Activated effector memory CD4-positive, alpha-beta T cell treated with anti-CD3 and anti-CD28 coated beads, Interleukin-2, amount 50 U/mL, for 16 hours (primary cell): ENCODE measurements at regions not wholly inside any gene's neighbourhood (a gene's known extent, or its start where the extent isn't known, plus 50 kb on each side); places are given as distances from the start of the nearest gene placed in this dataset.
"Not testable (repeated sequence)": the region's sequence is repeated elsewhere in the genome, so short reads cannot be mapped to it uniquely, and the experiment has no call there.

Experiments used
- DNase-seq: peaks from one replicate; pipeline ENCODE4 v3.0.0-alpha.2; 2020

DNA sequence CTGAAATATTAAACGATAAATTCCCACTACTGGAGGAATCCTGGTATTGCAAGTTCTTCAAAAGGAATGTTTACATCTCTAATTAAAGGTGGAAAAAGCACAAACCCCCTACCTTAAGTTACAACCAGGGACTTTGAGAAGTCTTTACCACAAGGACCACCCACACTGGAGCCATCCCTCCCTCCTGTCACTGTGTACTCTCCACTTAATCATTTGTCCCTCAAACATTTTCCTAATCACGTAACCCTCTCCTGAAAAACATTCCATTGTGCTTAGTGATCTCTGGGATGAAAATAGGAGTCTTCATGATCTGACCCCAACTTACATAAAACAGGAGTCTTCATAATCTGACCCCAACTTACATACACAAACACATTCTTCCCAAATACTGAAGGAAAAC, 85.7 kb downstream of the SUCLG1 start:
- DNase-seq: no peak

DNA sequence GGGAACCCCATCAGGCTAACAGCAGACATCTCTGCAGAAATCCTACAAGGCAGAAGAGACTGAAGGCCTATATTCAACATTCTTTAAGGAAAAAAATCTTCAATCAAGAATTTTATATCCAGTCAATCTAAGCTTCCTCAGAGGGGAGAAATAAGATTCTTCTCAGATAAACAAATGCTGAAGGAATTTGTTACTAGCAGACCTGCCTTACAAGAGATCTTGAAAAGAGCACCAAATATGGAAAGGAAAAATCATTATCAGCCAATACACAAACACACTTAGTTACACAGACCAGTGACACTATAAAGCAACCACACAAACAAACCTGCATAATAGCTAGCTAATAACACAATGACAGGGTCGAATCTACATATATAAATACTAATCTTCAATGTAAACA, 96.5 kb downstream of the SUCLG1 start:
- DNase-seq: no peak

DNA sequence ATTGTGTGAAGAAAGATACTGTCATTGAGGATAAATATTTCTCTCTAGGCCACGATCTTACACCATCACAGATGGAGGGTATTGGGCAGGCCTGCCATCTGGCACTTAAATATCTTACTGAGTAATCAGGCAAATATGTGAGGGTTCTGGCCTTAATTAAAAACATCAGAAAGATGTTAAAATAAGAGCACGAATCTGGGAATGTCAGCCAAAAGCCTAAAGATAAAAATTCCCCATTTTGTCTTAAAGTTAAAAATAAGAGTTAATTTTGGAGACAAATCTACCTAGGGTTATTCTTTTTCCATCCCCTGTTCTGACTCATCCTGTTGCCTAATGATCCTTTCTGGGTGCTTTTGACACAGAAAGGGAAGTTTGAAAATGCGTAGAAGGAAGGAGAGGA, 121.0 kb downstream of the SUCLG1 start:
- DNase-seq: no peak

DNA sequence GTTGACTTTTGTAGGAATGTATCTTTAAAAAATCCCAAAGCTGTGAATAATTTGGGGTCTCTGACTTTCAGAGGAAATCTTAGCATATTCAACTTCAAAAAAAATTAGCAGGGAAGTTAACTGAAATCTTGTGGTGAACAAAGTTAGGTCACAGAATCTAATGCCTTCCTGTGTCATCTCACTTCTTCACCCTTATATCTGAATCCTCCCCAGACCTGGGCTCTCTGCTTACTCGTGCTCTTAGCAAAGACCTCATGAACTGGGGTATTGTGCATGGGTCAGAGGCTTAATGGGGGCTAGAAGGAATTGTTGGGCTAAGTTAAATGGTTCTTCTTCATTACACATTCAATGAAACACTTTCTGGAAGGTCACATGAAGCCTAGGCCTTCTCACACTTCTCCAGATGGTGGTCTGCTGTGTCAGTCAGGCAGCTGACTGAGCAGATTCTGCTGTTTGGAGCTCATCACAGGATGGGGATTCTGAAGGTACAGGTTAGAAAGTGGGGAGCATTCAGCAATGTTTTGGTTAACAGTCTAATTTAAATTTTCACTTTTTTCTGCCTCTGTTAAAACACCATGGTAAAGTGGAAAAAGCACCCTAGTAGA, 131.3 kb downstream of the SUCLG1 start:
- DNase-seq: no peak

DNA sequence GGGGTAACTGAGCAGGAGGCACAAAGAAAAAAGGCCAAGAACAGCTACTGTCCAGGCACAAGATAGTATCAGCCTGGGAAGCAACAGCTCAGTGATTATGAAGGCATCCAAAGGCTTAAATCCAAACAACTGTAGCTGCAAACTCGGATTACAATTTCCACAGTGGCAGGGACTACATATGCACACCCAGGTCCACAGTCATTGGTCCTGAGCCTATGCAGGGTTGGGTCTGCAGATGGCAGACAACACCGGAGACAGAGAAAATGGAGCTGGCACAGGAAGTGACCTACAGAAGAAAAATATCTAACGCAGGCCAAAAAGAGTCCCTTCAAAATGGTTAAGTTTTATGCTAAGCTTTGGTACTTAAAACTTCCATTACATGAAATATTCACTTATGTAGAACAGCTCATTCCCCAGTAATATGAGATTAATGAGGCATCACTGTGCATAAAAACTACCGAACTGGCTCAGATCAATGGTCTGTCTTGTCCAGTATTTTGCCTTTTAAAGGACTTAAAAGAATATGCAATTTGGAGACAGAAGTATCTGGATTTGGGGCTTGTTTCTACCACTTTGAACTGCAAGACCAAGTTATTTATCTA, 132.1 kb downstream of the SUCLG1 start:
- no peak for DNase-seq

DNA sequence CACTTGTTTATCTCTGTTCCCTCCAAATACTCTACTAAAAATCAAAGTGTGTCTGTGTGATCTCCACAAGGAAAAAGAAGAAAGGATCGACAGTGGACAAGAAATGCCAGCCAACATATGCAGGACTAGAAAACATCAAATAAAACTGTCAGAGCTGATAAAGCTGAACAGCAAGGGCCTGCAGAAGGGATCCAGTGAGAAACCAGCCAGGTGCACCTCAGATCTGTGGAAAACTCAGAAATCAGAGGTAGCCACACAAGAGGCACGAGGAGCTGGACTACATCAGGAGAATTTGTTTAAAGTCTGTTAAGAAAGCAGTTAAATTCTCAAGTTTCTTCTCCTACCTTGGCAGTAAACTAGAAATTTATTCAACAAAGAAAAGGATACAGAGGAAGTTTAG, 135.2 kb downstream of the SUCLG1 start:
- no peak for DNase-seq

DNA sequence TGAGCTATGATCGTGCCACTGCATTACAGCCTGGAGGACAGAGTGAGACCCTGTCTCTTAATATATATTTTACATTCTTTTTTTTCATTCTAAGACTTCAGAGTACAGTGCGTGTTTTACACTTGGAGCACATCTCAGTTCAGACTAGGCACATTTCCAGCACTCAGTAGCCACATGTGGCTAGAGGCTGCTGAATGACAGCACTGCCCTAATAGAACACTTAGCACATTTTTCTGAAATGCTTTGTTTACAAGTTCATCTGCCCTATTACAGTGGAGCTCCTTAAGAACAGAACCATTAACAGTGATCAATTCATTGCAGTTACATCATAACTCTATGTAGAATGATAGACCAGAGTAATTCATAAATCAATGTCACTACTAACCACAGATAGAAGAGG, 138.1 kb downstream of the SUCLG1 start:
- no peak for DNase-seq

DNA sequence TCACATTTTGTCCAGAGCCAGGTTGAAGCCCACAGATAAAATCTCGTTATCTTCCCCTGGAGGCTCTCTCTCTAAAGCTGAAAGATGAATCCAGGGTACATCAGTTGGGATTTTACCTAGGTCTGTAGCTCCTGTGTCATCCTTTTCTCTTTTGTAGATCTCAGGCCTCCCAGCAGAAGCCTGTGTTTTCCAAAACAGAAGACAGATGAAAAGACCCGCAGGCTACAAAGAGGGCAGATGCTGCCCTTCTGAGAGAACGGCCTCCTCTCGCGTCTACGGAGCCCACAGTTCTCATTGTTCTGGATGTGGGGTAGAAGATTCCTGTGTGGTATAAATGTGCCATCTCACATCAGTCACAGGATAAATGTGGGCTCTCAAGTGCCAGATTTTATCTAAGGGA, 139.5 kb downstream of the SUCLG1 start:
- DNase-seq: no peak

DNA sequence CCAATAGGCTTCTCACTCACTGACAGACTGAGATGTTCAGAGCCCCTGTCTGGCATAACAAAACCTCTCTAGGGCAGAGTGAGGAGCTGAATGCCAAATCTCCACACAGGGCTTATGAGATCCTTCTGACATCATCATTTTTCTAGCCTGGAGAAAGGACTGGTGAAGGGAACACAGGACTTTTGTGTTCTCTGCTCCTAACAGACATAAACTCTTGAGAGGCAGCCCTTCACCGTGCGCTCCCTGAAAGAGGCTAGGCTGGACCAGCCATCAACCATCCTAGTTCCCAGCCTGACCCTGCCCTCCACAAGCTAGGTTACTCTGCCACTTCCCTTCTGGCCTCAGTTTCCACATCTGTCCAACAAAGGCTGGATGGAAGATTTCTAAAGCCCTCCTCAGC, 141.9 kb downstream of the SUCLG1 start:
- DNase-seq: no peak

DNA sequence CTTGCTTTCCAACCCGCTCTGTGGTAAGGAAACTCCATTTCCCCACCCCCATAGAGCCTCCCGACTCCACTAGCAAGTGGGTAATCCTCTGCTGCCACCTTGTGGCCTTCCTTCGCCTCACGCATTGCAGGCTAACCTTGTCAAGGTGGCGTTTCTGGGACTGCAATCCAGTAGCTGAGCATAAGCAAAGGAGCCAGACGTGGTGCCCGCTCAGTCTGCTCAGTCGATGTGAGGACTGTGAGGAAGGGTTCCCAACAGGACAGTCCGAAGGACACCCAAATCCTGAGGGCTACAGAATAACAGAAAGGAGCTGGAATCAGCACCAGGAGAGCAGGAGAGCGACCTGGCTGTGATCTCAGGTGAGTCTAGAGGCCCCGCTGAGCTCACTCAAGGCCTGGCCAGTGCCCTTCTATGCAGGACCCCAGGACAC, 144.2 kb downstream of the SUCLG1 start:
- peak; percentile 89 for DNase-seq

DNA sequence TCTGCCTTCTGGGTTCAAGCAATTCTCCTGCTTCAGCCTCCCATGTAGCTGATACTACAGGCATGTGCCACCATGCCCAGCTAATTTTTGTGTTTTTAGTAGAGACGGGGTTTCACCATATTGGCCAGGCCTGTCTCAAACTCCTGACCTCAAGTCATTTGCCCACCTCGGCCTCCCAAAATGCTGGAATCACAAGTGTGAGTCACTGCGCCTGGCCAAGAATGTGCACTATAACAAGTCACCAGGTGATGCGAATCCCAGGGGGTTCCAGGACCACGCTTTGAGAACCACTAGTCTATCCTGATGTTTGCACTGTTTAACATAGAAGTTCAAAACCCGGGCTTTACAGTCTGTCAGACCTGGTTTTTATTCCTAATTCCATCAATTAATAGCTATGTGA, 144.8 kb downstream of the SUCLG1 start:
- no peak for DNase-seq

DNA sequence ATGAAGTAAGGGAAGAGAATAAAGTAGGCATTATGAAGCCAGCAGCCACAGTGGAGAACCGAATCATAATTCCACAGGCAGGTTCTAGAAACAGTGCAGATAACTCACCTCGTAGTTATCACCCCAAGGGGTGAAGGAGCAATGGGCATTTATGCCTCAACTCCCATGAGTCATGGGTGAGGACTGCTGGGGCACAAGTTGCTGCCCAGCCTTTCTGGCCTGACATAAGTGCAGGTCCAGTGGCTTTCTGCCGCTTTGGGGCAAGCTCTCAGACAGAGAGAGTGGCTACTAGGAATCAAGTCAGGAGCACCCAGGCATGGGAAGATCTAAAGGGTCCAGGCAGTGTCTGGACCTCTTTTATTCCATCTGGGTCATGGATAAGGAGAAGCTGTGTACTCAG, 149.8 kb downstream of the SUCLG1 start:
- DNase-seq: no peak

DNA sequence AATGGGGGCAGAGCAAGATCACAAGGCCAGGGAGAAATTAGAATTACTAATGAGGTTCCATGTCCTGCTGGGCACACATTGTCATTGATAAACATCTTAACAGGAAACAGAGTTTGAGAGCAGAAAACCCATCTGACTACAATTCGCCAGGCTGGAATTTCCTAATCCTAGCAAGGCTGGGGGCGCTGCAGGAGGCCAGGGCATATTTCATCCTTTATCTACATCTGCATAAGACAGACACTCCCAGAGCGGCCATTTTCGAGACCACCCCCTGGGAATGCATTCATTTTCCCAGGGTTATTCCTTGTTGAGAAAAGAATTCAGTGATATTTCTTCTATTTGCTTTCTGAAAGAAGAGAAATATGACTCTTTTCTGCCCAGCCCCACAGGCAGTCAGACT, 152.7 kb downstream of the SUCLG1 start:
- DNase-seq: no peak

DNA sequence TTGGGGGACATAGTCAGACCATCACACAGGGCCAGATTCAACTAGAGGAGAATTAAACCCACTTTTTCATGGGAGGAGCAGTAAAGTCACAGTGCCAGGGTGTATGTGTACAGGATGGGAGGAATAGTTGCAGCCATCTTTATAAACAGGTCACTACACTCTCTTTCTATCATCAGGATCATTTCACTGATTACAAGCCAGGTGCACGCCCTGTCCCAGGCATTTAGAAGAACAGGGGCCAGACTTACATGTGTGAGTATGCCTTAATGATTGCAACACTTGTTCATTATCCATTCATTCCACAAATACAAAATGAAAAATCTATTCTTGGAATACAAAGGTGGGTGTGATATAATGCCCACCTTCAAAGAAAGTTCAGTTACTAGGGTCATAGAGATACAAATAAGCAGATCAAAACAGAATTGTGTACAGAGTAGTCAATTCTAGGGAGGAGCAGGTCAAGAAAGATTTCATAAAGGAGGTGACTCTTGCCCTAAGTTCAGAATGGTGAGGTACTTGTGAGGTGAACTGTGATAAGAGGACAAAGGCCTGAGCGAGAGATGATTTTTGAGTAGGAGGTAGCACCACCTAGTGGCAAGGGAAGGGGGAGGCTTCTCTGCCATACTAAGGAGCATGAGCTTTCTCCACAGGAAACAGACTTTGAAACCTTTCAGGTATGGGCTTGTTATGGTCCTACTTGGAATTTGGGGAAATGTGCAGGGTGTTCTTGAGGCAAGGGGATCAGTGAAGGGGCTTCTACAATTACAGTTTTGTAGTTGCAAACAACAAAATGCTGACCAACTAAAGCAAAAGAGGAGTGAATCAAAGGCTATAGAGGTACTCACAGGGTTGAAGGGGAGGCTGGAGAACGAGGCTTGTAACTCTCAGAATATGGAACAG, 156.3 kb downstream of the SUCLG1 start:
- peak; percentile 66 for DNase-seq

DNA sequence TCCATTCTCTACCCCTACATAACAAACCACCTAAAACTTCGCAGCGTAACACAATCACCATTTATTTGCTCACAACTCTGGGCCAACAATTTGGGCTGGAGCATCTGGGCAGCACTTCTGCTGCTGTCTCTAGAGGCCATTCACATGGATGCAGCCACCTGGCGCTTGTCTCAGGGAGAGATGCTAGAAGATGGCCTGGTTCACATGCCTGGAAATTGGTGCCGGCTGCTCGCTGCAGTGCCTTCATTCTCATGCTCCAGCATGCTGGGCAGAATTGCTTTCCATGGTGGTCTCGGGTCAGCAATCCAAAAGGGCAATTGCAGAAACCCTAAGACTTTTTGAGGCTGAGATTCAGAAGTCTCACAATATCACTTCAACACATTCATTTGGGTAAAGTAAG, 157.4 kb downstream of the SUCLG1 start:
- no peak for DNase-seq

DNA sequence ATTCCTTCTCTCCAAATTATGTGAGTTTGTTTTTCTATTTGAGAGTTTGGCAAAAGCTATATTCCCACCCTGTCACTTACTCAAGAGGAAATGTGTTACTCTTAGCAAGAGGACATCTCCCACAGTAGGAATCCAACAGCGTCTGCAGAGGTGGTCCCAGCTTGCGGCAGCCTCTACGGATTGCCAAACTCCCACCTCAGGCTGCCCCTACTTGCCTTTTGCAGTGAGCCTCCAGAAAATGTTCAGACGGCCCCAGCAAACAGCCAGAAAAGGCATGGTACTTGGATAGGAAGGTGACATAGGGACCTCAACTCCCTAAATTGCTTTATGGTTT, 158.4 kb downstream of the SUCLG1 start:
- DNase-seq: no peak

DNA sequence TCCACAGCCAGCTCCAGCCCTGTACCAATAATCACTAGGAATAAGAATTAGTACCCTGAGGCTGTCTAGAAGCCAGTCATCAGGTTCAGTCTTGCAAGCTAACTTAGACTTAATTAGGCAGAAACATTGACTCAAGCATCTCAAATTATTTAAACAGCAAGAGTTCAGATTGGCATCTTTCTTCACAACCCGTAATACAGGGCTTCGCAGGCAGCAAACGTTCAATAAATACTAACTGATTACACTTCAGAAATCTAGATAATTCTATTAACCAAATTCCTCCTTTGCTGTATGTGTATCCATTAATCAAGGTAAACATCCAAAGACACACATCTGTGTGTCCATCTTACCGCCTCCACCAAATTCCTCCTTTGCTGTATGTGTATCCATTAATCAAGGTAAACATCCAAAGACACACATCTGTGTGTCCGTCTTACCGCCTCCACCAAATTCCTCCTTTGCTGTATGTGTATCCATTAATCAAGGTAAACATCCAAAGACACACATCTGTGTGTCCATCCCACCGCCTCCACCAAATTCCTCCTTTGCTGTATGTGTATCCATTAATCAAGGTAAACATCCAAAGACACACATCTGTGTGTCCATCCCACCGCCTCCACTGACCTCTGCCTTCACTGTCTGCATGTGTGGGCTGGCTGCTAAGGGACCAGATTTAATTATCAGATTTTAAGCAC, 158.9 kb downstream of the SUCLG1 start:
- DNase-seq: not testable (repeated sequence)

DNA sequence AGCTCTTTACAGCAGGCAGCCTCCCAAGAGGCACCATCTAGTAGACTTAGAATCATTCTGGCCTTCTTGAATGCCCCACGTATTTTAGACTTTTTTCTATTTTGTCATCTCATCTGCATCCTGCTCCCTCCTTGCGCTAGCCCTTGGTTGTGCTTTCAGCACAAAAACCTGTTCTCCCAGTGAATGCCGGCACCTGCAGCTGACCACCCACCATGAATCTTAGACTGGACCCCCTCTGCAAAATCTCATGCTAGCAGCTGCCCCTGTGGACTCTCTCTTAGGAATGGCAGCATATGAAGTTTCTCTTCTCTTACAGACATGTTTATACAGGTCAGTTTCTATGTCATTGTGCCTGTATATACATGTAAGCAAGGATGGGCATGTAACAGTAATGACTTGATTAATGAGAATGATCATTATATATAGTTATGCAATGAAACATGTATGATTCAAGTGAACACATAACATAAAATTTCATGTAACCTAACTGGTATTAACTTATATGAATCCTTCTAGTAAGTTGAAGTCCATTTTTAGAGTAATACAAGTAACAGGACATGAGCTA, 159.8 kb downstream of the SUCLG1 start:
- no peak for DNase-seq

DNA sequence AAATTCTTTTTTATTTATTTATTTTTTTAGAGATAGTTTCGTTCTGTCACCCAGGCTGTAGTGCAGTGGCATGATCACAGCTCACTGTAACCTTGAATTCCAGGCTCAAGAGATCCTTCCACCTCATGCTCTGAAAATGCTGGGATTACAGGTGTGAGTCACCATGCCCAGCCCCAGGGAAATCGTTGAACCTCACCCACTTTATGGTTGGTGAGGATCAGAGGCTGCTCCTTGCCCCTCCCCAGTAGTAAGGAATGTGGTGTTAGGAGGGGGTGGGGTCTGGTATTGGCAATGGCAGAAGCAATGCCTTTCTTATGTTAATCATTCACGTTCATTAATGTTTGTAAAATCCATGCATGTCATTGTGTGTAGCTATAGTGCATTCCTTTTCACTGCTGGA, 161.9 kb downstream of the SUCLG1 start:
- DNase-seq: no peak

DNA sequence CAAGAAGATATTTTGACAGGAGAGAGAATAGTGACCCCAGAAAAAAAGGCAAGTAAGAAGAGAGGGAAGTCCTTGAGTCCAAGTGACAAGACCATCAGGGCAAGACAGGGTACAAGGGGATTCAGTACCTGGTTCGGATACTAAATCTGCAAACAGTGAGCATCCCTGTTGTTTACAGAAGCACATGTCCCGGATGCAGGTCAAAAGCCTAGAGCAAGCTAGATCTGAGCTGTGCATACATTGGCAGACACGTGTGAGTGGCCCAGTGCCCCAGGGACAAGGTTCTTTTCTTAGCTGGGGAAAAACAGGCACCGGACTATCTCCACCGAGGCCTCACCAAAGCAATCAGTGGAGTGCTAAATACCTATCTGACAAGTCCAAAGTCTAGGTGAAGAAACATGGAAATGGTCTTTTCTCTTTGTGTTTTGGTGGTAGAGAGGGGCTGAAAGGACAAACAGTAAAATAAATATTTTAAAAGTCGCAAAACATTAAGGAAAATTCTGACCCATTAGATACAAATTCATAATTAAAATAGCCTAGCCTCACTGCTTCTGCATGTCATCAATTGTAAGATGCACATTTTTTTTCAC, 165.2 kb downstream of the SUCLG1 start:
- DNase-seq: no peak

DNA sequence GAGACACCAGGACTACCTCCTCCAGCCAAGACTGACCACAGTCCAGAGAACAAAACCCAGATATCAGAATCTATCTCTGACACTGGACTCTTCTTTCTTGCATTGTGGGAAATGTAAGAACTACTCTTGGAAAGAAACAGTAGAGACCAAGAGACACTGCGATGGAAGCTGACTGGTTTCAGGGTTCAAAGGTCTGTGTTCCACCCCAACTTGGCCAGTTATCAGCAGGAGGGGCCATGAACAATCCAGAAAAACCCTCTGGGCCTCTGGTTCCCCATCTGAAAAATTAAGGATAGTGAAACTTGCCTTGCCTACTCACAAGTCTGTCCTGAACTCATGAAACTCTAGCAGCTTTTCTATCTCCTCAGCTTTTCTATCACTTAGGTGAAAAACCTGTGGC, 166.5 kb downstream of the SUCLG1 start:
- no peak for DNase-seq

DNA sequence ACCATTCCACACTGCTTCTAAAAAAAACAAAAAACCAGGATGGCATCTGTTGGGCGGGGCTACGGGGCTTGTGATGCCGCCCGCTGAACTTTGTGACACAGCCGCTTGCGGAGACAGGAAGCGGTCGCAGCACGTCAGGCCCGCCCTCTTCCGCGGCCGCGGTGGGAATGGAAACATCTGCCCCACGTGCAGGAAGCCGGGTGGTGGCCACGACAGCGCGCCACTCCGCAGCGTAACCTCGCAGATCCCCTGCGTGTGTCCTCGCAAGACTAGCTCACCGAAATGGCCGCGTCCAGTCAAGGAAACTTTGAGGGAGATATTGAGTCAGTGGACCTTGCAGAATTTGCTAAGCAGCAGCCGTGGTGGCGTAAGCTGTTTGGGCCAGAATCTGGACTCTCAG, 168.5 kb downstream of the SUCLG1 start:
- DNase-seq: peak; percentile 65

DNA sequence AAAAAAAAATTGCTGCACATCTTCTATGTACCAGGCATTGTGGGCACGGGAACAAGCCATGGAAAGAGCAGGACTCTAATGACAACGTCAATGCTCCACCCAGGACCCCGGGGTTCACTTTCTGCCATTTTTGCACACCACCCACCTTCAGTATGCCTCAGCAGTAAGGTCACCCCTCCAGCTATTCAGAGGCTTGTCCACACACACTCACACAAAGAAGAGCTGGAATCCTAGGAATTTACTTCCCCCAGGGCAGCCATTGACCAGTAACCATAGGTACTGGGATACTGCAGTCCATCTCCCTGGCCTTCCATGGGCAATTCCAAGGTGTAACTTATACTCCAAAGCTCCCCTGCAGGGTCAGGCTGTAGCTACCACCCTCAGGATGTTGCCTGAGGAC, 170.8 kb downstream of the SUCLG1 start:
- no peak for DNase-seq
